HEK293 (cell line): ENCODE measurements at regions not wholly inside any gene's neighbourhood (a gene's known extent, or its start where the extent isn't known, plus 50 kb on each side); places are given as distances from the start of the nearest gene placed in this dataset.

ENCODE experiments used
- CTCF ChIP-seq: fragments of 450-650 bp; formaldehyde crosslinking; IDR thresholded peaks from 2 replicates; pipeline ENCODE4 v1.5.1; 2016; ENCODE audit warnings: missing biosample characterization, missing genetic modification characterization
- ZBTB7A ChIP-seq: fragments of 450-650 bp; formaldehyde crosslinking; IDR thresholded peaks from 2 replicates; pipeline ENCODE4 v1.5.1; 2016; ENCODE audit warnings: low read depth, missing biosample characterization, missing genetic modification characterization
- ZBTB8A ChIP-seq: fragments of 450-650 bp; formaldehyde crosslinking; IDR thresholded peaks from 2 replicates; pipeline ENCODE4 v1.5.1; 2016; ENCODE audit warnings: missing biosample characterization, missing genetic modification characterization
- ZNF639 ChIP-seq: fragments of 450-650 bp; formaldehyde crosslinking; IDR thresholded peaks from 2 replicates; pipeline ENCODE4 v1.5.1; 2016; ENCODE audit warnings: missing biosample characterization, missing genetic modification characterization
- ZNF791 ChIP-seq: fragments of 450-650 bp; formaldehyde crosslinking; IDR thresholded peaks from 2 replicates; pipeline ENCODE4 v1.5.1; 2016; ENCODE audit warnings: missing biosample characterization, missing genetic modification characterization
- TF ChIP-seq, protein P1 (sequence below): fragments of 450-650 bp; IDR thresholded peaks from 2 replicates; pipeline ENCODE4 v1.5.1; 2018; ENCODE audit warnings: missing biosample characterization, mild to moderate bottlenecking, missing genetic modification characterization
- TF ChIP-seq, protein P2 (sequence below): fragments of 450-650 bp; formaldehyde crosslinking; IDR thresholded peaks from 2 replicates; pipeline ENCODE4 v1.5.1; 2016; ENCODE audit warnings: missing biosample characterization, missing genetic modification characterization, borderline replicate concordance

DNA sequence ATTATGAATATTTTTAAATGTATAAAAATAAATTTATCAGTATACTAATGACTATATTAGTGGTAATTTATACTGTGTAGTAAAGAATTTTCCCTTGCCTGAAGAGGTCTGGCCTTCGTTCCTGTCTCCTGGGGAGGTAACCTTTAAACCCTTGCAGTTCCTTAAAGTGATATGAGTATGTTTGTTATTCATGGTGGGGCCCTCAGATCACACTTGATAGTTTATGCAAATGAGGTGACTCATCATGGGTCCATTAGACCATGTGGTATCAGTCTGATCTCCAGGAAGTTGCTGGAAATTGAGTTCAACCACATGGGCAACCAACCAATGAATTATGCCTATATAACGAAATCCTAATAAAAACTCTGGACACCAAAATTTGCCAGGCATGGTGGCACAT, 904.1 kb downstream of the RPA4 start:
- TF ChIP-seq CTCF (tag by site-specific recombination) (no peak), ZNF791 (tag by site-specific recombination) (no peak), ZBTB7A (no peak), ZNF639 (tag by site-specific recombination) (no peak), ZBTB8A (tag by site-specific recombination) (no peak)
- TF ChIP-seq, protein P1, sequence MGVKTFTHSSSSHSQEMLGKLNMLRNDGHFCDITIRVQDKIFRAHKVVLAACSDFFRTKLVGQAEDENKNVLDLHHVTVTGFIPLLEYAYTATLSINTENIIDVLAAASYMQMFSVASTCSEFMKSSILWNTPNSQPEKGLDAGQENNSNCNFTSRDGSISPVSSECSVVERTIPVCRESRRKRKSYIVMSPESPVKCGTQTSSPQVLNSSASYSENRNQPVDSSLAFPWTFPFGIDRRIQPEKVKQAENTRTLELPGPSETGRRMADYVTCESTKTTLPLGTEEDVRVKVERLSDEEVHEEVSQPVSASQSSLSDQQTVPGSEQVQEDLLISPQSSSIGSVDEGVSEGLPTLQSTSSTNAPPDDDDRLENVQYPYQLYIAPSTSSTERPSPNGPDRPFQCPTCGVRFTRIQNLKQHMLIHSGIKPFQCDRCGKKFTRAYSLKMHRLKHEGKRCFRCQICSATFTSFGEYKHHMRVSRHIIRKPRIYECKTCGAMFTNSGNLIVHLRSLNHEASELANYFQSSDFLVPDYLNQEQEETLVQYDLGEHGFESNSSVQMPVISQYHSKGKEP (tag by site-specific recombination): no peak
- TF ChIP-seq, protein P2, sequence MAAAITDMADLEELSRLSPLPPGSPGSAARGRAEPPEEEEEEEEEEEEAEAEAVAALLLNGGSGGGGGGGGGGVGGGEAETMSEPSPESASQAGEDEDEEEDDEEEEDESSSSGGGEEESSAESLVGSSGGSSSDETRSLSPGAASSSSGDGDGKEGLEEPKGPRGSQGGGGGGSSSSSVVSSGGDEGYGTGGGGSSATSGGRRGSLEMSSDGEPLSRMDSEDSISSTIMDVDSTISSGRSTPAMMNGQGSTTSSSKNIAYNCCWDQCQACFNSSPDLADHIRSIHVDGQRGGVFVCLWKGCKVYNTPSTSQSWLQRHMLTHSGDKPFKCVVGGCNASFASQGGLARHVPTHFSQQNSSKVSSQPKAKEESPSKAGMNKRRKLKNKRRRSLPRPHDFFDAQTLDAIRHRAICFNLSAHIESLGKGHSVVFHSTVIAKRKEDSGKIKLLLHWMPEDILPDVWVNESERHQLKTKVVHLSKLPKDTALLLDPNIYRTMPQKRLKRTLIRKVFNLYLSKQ (tag by site-specific recombination): no peak
